Lower leg skin (tissue), 3 donors: ENCODE measurements at regions not wholly inside any gene's neighbourhood (a gene's known extent, or its start where the extent isn't known, plus 50 kb on each side); places are given as distances from the start of the nearest gene placed in this dataset.

Source experiments
- POLR2A ChIP-seq, 2 donors: fragments of 450-650 bp; IDR thresholded peaks; one replicate each; pipeline ENCODE4 v1.6.1; 2016 to 2017; ENCODE audit warnings: antibody characterized with exemption in 2 of 2, mild to moderate bottlenecking in 1 of 2, moderate library complexity in 1 of 2
- TF ChIP-seq, protein P1 (sequence below), 3 donors: fragments of 450-650 bp; IDR thresholded peaks; one replicate each; pipeline ENCODE4 v1.5.1; 2016; ENCODE audit warnings: antibody characterized with exemption in 3 of 3, mild to moderate bottlenecking in 3 of 3, moderate library complexity in 2 of 3

DNA sequence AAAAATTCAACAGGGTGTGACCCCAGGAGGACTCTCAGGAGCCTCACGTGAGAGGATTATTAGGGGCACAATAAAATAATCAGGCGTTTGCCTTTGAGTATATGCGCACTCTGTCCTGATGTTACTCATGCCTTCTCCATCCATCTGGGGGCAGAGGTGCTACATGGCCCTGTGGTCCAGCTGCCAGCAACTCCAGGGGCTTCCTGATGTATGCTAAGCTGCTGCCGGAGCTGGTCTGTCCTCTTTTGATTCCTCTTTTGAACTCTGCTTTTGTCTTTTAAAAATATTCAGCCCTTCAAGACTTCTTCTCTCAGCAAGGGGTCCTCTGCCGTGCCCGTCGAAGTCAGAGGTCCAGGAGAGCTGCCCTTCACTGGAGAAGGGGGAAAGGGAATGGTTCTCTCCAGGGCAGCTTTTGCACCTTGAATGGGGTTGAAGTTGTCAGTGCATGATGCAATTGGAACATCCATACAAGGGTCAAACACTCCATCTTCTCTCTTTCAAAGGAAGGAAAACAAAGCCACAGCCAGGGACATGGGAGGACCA is 431.4 kb downstream of the SHISA9 start:
- no peak for TF ChIP-seq POLR2A (IDR thresholded peaks at IDR 0.05)
- TF ChIP-seq, protein P1, sequence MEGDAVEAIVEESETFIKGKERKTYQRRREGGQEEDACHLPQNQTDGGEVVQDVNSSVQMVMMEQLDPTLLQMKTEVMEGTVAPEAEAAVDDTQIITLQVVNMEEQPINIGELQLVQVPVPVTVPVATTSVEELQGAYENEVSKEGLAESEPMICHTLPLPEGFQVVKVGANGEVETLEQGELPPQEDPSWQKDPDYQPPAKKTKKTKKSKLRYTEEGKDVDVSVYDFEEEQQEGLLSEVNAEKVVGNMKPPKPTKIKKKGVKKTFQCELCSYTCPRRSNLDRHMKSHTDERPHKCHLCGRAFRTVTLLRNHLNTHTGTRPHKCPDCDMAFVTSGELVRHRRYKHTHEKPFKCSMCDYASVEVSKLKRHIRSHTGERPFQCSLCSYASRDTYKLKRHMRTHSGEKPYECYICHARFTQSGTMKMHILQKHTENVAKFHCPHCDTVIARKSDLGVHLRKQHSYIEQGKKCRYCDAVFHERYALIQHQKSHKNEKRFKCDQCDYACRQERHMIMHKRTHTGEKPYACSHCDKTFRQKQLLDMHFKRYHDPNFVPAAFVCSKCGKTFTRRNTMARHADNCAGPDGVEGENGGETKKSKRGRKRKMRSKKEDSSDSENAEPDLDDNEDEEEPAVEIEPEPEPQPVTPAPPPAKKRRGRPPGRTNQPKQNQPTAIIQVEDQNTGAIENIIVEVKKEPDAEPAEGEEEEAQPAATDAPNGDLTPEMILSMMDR (IDR thresholded peaks at IDR 0.05), result no peak
